OCI-LY7 (cell line): ENCODE measurements at regions not wholly inside any gene's neighbourhood (a gene's known extent, or its start where the extent isn't known, plus 50 kb on each side); places are given as distances from the start of the nearest gene placed in this dataset.
"Not testable (repeated sequence)": the region's sequence is repeated elsewhere in the genome, so short reads cannot be mapped to it uniquely, and the experiment has no call there.

Experiments
- CTCF ChIP-seq: fragments of 200-600 bp; sonication (generic); conservative IDR thresholded peaks from 2 replicates; pipeline ENCODE4 v1.5.1; 2014; ENCODE audit warnings: mild to moderate bottlenecking, antibody characterized with exemption, low read length, moderate library complexity, mixed read lengths
- EZH2phosphoT487 ChIP-seq: fragments of 200-600 bp; sonication (generic); IDR thresholded peaks from 2 replicates; pipeline ENCODE4 v1.6.1; 2018; ENCODE audit warnings: low read depth, borderline replicate concordance, mild to moderate bottlenecking, mixed run types, antibody characterized with exemption, low read length, moderate library complexity, mixed read lengths

DNA sequence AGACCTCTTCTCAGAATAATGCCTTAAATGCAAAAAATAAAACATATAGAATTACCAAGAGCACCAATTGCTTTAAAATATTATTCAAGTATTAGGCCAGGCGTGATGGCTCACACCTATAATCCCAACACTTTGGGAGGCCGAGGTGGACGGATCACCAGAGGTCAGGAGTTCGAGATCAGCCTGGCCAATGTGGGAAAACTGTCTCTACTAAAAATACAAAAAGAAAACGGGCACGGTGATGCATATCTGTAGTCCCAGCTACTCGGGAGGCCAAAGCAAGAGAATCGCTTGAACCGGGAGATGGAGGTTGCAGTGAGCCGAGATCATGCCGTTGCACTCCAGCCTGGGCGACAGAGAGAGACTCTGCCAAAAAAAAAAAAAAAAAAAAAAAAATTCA is 55.4 kb upstream of the RAB6C start:
- not testable (repeated sequence) for TF ChIP-seq CTCF, EZH2phosphoT487
